ENCODE measurements at regions not wholly inside any gene's neighbourhood (a gene's known extent, or its start where the extent isn't known, plus 50 kb on each side); places are given as distances from the start of the nearest gene placed in this dataset.

GRCh38 chr18:39838831-39839230, 2116.2 kb upstream of the PIK3C3 start:
- no peak for DNase-seq

- DNase-seq, result no peak
Observed at GRCh38 chr18:39835303-39836030, 2119.6 kb upstream of the PIK3C3 start.

- DNase-seq, result no peak
Observed at GRCh38 chr18:39834636-39835035, 2120.4 kb upstream of the PIK3C3 start.

GRCh38 chr18:39825485-39826150, 2129.4 kb upstream of the PIK3C3 start:
- DNase-seq, result no peak

GRCh38 chr18:39806525-39806924, 2148.5 kb upstream of the PIK3C3 start:
- peak; percentile 30 for DNase-seq

- no peak for DNase-seq
Observed at GRCh38 chr18:39805218-39805617, 2149.8 kb upstream of the PIK3C3 start.

GRCh38 chr18:39802648-39803229, 2152.3 kb upstream of the PIK3C3 start:
- DNase-seq, result no peak

- no peak for DNase-seq
Observed at GRCh38 chr18:39801848-39802247, 2153.2 kb upstream of the PIK3C3 start.

GRCh38 chr18:39801010-39801409, 2154.0 kb upstream of the PIK3C3 start:
- no peak for DNase-seq

- DNase-seq, result peak; percentile 73
Observed at GRCh38 chr18:39799006-39799405, 2156.0 kb upstream of the PIK3C3 start.

GRCh38 chr18:39796393-39796792, 2158.6 kb upstream of the PIK3C3 start:
- peak; percentile 49 for DNase-seq

- DNase-seq, result no peak
Observed at GRCh38 chr18:39795350-39795749, 2159.7 kb upstream of the PIK3C3 start.

- DNase-seq, result no peak
Observed at GRCh38 chr18:39793609-39794008, 2161.4 kb upstream of the PIK3C3 start.

- DNase-seq, result no peak
Observed at GRCh38 chr18:39788383-39788782, 2166.7 kb upstream of the PIK3C3 start.

- DNase-seq, result no peak
Observed at GRCh38 chr18:39786477-39786876, 2168.6 kb upstream of the PIK3C3 start.

- no peak for DNase-seq
Observed at GRCh38 chr18:39784541-39784940, 2170.5 kb upstream of the PIK3C3 start.

- no peak for DNase-seq
Observed at GRCh38 chr18:39781565-39781964, 2173.5 kb upstream of the PIK3C3 start.

GRCh38 chr18:39780774-39781173, 2174.3 kb upstream of the PIK3C3 start:
- DNase-seq, result no peak

GRCh38 chr18:39779926-39780325, 2175.1 kb upstream of the PIK3C3 start:
- no peak for DNase-seq

- DNase-seq, result no peak
Observed at GRCh38 chr18:39776766-39777165, 2178.3 kb upstream of the PIK3C3 start.

- DNase-seq, result no peak
Observed at GRCh38 chr18:39774957-39775598, 2180.0 kb upstream of the PIK3C3 start.

GRCh38 chr18:39773646-39774045, 2181.4 kb upstream of the PIK3C3 start:
- no peak for DNase-seq

GRCh38 chr18:39772155-39772919, 2182.7 kb upstream of the PIK3C3 start:
- DNase-seq, result no peak
